Endothelial cell of umbilical vein (primary cell): ENCODE measurements at regions not wholly inside any gene's neighbourhood (a gene's known extent, or its start where the extent isn't known, plus 50 kb on each side); places are given as distances from the start of the nearest gene placed in this dataset.

Experiments used
- BruUV-seq: library from RNA; stranded (reverse); fragments of 400-500 nt; replicated peaks from 2 replicates; lab custom pipeline; 2021; lab: Mats Ljungman, UMichigan
- CTCF ChIA-PET: fragments of 300-600, 350-600 bp; sonication (Branson Sonifier 250); formaldehyde crosslinking; loops from one replicate; lab custom pipeline; 2021; ENCODE audit warnings: antibody characterized with exemption, inconsistent platforms; lab: Charles Lee
- POLR2A ChIA-PET: fragments of 300-600, 350-600 bp; sonication (Branson Sonifier 250); formaldehyde crosslinking; loops from one replicate; lab custom pipeline; 2021; ENCODE audit warnings: antibody characterized with exemption, inconsistent platforms; lab: Charles Lee
- DNase-seq: peaks from one replicate; pipeline ENCODE4 v3.0.0-alpha.2; 2011; ENCODE audit warnings: low read depth, low spot score
- FAIRE-seq: peaks from 2 replicates; lab custom pipeline; 2011; peaks lifted over from hg19 to GRCh38; lab: Jason Lieb, UNC
- H2AFZ ChIP-seq: 2 replicates; pipeline ENCODE4 v1.6.0; 2012; ENCODE audit warnings: low read depth, low read length, control low read depth, inconsistent platforms
- H3K27ac ChIP-seq: 2 replicates; pipeline ENCODE4 v1.5.1; 2011; ENCODE audit warnings: low read depth, mild to moderate bottlenecking, control low read depth, low read length, moderate library complexity; ENCODE audit not compliant: insufficient read depth
- H3K27me3 ChIP-seq, 2 experiments: 2 replicates each; pipeline versions ENCODE4 v1.6.0 to v1.6.1; 2011; ENCODE audit warnings: low read length in 2 of 2, mixed read lengths in 1 of 2; ENCODE audit not compliant: control insufficient read depth in 2 of 2, insufficient read depth in 2 of 2
- H3K36me3 ChIP-seq, 2 experiments: 2 replicates in 1 of 2; 3 replicates in 1 of 2; pipeline ENCODE4 v1.5.1; 2011; ENCODE audit warnings: low read length in 2 of 2, mild to moderate bottlenecking in 1 of 2, moderate library complexity in 1 of 2; ENCODE audit not compliant: control insufficient read depth in 2 of 2, insufficient read depth in 2 of 2; ENCODE audit errors: extremely low read depth in 1 of 2
- H3K4me1 ChIP-seq: 3 replicates; pipeline ENCODE4 v1.5.1; 2011; ENCODE audit warnings: mild to moderate bottlenecking, low read length; ENCODE audit not compliant: control insufficient read depth, insufficient read depth; ENCODE audit errors: extremely low read depth
- H3K4me2 ChIP-seq: 2 replicates; pipeline ENCODE4 v1.6.1; 2011; ENCODE audit warnings: low read length, control low read depth, mixed read lengths; ENCODE audit not compliant: insufficient read depth
- H3K4me3 ChIP-seq, 3 experiments: fragments of 200-600 bp in 1 of 3; sonication (generic), shearing (Covaris generic) in 1 of 3; replicated peaks in 1 of 3; 2 replicates each; pipeline ENCODE4 v1.5.1; 2011 to 2016; ENCODE audit warnings: control low read depth in 3 of 3, low read length in 3 of 3, mild to moderate bottlenecking in 2 of 3, inconsistent platforms in 1 of 3, low read depth in 1 of 3, moderate library complexity in 1 of 3; ENCODE audit not compliant: insufficient read depth in 1 of 3
- H3K79me2 ChIP-seq: 2 replicates; pipeline ENCODE4 v1.6.0; 2012; ENCODE audit warnings: low read length, inconsistent platforms; ENCODE audit not compliant: control insufficient read depth, insufficient read depth
- H3K9ac ChIP-seq: replicated peaks from 2 replicates; pipeline ENCODE3; 2011; ENCODE audit warnings: low read length, control low read depth; ENCODE audit not compliant: insufficient read depth; ENCODE audit errors: extremely low read depth
- H3K9me1 ChIP-seq: replicated peaks from 3 replicates; pipeline ENCODE4 v1.6.0; 2011; ENCODE audit warnings: mild to moderate bottlenecking, low read length; ENCODE audit not compliant: control insufficient read depth, insufficient read depth; ENCODE audit errors: extremely low read depth
- H3K9me3 ChIP-seq: replicated peaks from 2 replicates; pipeline ENCODE4 v1.5.1; 2012; ENCODE audit warnings: low read length, inconsistent platforms; ENCODE audit not compliant: control insufficient read depth, insufficient read depth
- H4K20me1 ChIP-seq: replicated peaks from 2 replicates; pipeline ENCODE3; 2011; ENCODE audit warnings: mild to moderate bottlenecking, low read length; ENCODE audit not compliant: control insufficient read depth, insufficient read depth; ENCODE audit errors: extremely low read depth
- CTCF ChIP-seq, 2 donors: IDR thresholded peaks; 1 replicate in 1 of 2; 2 replicates in 1 of 2; pipeline ENCODE4 v1.5.1; 2011; ENCODE audit warnings: low read length in 2 of 2, mild to moderate bottlenecking in 2 of 2, moderate library complexity in 2 of 2, control low read depth in 1 of 2, inconsistent platforms in 1 of 2, low read depth in 1 of 2; ENCODE audit not compliant: insufficient read depth in 1 of 2; ENCODE audit errors: extremely low read depth in 1 of 2
- EZH2 ChIP-seq: IDR thresholded peaks from 2 replicates; pipeline ENCODE4 v1.6.1; 2012; ENCODE audit warnings: borderline replicate concordance, low read depth, mild to moderate bottlenecking, moderate library complexity, low read length, inconsistent platforms; ENCODE audit not compliant: severe bottlenecking
- FOS ChIP-seq: IDR thresholded peaks from 2 replicates; pipeline ENCODE4 v1.6.1; 2011; ENCODE audit warnings: mild to moderate bottlenecking, low read length, moderate library complexity, borderline replicate concordance; ENCODE audit not compliant: insufficient read depth
- GATA2 ChIP-seq: IDR thresholded peaks from 2 replicates; pipeline ENCODE4 v1.7.0; 2011; ENCODE audit warnings: low read depth, mild to moderate bottlenecking, moderate library complexity, mixed read lengths, low read length; ENCODE audit not compliant: insufficient read length, insufficient read depth
- JUN ChIP-seq: IDR thresholded peaks from 2 replicates; pipeline ENCODE4 v1.6.1; 2011; ENCODE audit warnings: borderline replicate concordance, low read depth; ENCODE audit not compliant: insufficient read length, insufficient read depth
- MAX ChIP-seq: IDR thresholded peaks from 2 replicates; pipeline ENCODE4 v1.6.1; 2011; ENCODE audit not compliant: insufficient read depth, insufficient read length
- MYC ChIP-seq: IDR thresholded peaks from one replicate; pipeline ENCODE4 v1.6.1; 2011; ENCODE audit warnings: mild to moderate bottlenecking, low read depth, low read length
- POLR2A ChIP-seq: IDR thresholded peaks from 2 replicates; pipeline ENCODE4 v1.6.1; 2012; ENCODE audit warnings: low read depth, mild to moderate bottlenecking, control low read depth, low read length
- POLR2AphosphoS5 ChIP-seq: IDR thresholded peaks from 2 replicates; pipeline ENCODE4 v1.6.1; 2012; ENCODE audit warnings: low read depth, mild to moderate bottlenecking, control low read depth, low read length, moderate library complexity; ENCODE audit not compliant: insufficient read depth
- dilution Hi-C: fragments of 300-500 bp; cut with MboI; formaldehyde crosslinking; loops from one replicate; pipeline ENCODE4 v1.15.0; 2019; ENCODE audit warnings: low sequenced_read_pairs; ENCODE audit not compliant: extremely low pct_ligation_motif_present
- intact Hi-C: fragments of 100-400 bp; cut with micrococcal nuclease; formaldehyde crosslinking; loops from one replicate; pipeline ENCODE4 v1.10.0; 2022

GRCh38 chr13:40492511-40492910 lies 173.9 kb downstream of the FOXO1 start:
- CTCF ChIA-PET: interaction anchor here (1.5 kb wide), 1 partner anchor 84 kb away, joined by 3 read pairs; no protein-coding TSS in a partner anchor
- Histone ChIP-seq H3K36me3 (no peaks in the 10 kb centered on the region), H3K9ac (no peak overlapping the region), H3K4me1 (peaks cover 8% of the 10 kb centered on the region), H4K20me1 (no peaks in the 10 kb centered on the region), H3K79me2 (no peaks in the 10 kb centered on the region), H3K9me3 (no peaks in the 10 kb centered on the region), H3K27ac (no peak overlapping the region), H3K27me3 (no peaks in the 10 kb centered on the region), H3K4me2 (no peak overlapping the region), H3K4me3 (no peak overlapping the region), H3K9me1 (no peaks in the 10 kb centered on the region), H2AFZ (no peak overlapping the region)
- FAIRE-seq: no peak
- DNase-seq: no peak
- dilution Hi-C loops (no loop called here), intact Hi-C loops (no loop called here)
- POLR2A ChIA-PET: no interaction called here
- no peak for TF ChIP-seq JUN
- TF ChIP-seq FOS: no peak
- TF ChIP-seq POLR2A: no peak
- TF ChIP-seq MAX: no peak
- no peak for TF ChIP-seq MYC
- no TSS peak for BruUV-seq

GRCh38 chr13:40494513-40494912 lies 171.9 kb downstream of the FOXO1 start:
- Histone ChIP-seq H3K9ac (no peak overlapping the region), H3K4me1 (peaks cover 8% of the 10 kb centered on the region), H3K9me1 (no peaks in the 10 kb centered on the region), H3K4me3 (no peak overlapping the region), H3K79me2 (no peaks in the 10 kb centered on the region), H3K4me2 (no peak overlapping the region), H3K27me3 (no peaks in the 10 kb centered on the region), H2AFZ (peak overlapping the region; percentile 63), H4K20me1 (no peaks in the 10 kb centered on the region), H3K9me3 (no peaks in the 10 kb centered on the region), H3K36me3 (no peaks in the 10 kb centered on the region), H3K27ac (no peak overlapping the region)
- TF ChIP-seq JUN: no peak
- TF ChIP-seq CTCF (IDR thresholded peaks at IDR 0.05; ENCODE audit: extremely low read depth in 1 of 2, insufficient read depth in 1 of 2, low read depth in 1 of 2, low read length in 2 of 2): no peak
- no peak for TF ChIP-seq GATA2
- TF ChIP-seq EZH2: no peak
- TF ChIP-seq POLR2A: no peak
- no peak for TF ChIP-seq MYC
- TF ChIP-seq POLR2AphosphoS5: no peak
- TF ChIP-seq FOS: no peak
- intact Hi-C loops: no loop called here
- no peak for FAIRE-seq
- no TSS peak for BruUV-seq
- ChIA-PET POLR2A (no interaction called here), CTCF (no interaction called here)
- peak; percentile 58 for DNase-seq
- dilution Hi-C loops: no loop called here
